ENCODE measurements at regions not wholly inside any gene's neighbourhood (a gene's known extent, or its start where the extent isn't known, plus 50 kb on each side); places are given as distances from the start of the nearest gene placed in this dataset.

DNA sequence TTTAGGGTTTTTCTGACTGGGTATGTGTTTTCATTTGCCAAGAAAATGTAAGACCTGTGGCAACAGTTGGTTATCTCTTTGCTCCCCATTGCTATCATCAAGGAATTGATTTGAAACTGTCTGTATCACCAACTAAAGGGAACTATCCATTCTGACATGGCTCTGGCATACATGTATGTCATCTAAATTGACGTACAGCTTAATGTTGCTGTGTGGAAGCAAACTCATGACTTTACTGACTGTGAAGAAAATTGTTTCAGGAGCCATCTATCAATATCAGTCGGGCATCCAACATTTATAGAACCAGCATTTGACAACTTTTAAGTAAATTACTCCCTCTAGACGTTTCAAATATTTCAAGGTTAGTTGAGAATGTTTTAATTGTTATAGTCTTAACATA lies 555.8 kb upstream of the EPHA7 start:
- Histone ChIP-seq H3K4me3 (no peak overlapping the region), H2AFZ (replicated peaks) (no peak overlapping the region), H3K27ac (no peak overlapping the region), H3K4me1 (peaks cover 8% of the 10 kb centered on the region), H3K36me3 (no peaks in the 10 kb centered on the region), H4K20me1 (ENCODE audit: low read depth) (no peaks in the 10 kb centered on the region), H3K79me2 (ENCODE audit: low read depth) (no peaks in the 10 kb centered on the region), H3K9ac (no peak overlapping the region), H3K9me3 (ENCODE audit: low read depth) (no peaks in the 10 kb centered on the region), H3K27me3 (no peaks in the 10 kb centered on the region), H3F3A (ENCODE audit: low read depth) (no peaks in the 10 kb centered on the region), H3K4me2 (no peak overlapping the region)
- no peaks in the 10 kb centered on the region for H3K4me1 Mint-ChIP-seq
- H3K9me3 Mint-ChIP-seq, result peaks cover 3% of the 10 kb centered on the region
- no peak overlapping the region for H3K27ac Mint-ChIP-seq
- H3K36me3 Mint-ChIP-seq, result peaks cover 2% of the 10 kb centered on the region
- TF ChIP-seq EZH2 (IDR thresholded peaks at IDR 0.05) (no peak), EZH2phosphoT487 (IDR thresholded peaks at IDR 0.05) (no peak)
- H3K27me3 Mint-ChIP-seq (ENCODE audit: insufficient read depth, low read depth), result no peaks in the 10 kb centered on the region
- DNase-seq (ENCODE audit: low spot score), result no peak
- H3K4me3 Mint-ChIP-seq, result no peak overlapping the region

DNA sequence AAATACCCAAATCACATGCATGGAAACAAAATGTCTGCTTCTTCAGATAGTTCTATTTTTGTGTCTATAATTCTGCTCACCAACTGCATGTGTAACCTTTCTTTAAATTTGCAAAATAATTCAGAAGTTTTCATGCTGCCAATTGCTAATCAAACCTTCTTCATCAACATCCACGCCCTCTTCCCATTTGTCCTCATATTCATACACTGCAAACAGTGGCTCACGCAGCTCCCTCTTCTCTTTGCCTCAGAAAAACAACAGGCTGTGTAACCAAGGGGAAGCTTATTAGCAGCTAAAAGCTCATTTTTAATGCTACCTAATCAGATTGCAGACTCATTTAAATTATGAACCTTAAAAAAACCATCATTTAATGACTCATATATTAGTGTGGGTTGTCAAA lies 555.0 kb upstream of the EPHA7 start:
- peaks cover 3% of the 10 kb centered on the region for H3K9me3 Mint-ChIP-seq
- H3K4me3 Mint-ChIP-seq, result no peak overlapping the region
- no peak for DNase-seq (ENCODE audit: low spot score)
- Histone ChIP-seq H3K79me2 (ENCODE audit: low read depth) (no peaks in the 10 kb centered on the region), H3K36me3 (no peaks in the 10 kb centered on the region), H3K4me1 (peaks cover 9% of the 10 kb centered on the region), H3K27me3 (no peaks in the 10 kb centered on the region), H3F3A (ENCODE audit: low read depth) (no peaks in the 10 kb centered on the region), H3K9me3 (ENCODE audit: low read depth) (no peaks in the 10 kb centered on the region), H2AFZ (replicated peaks) (no peak overlapping the region), H3K9ac (no peak overlapping the region), H4K20me1 (ENCODE audit: low read depth) (no peaks in the 10 kb centered on the region), H3K4me2 (no peak overlapping the region), H3K4me3 (no peak overlapping the region), H3K27ac (no peak overlapping the region)
- no peak overlapping the region for H3K27ac Mint-ChIP-seq
- peaks cover 2% of the 10 kb centered on the region for H3K36me3 Mint-ChIP-seq
- H3K27me3 Mint-ChIP-seq (ENCODE audit: insufficient read depth, low read depth), result no peaks in the 10 kb centered on the region
- TF ChIP-seq CTCF (IDR thresholded peaks at IDR 0.05) (no peak), EZH2 (IDR thresholded peaks at IDR 0.05) (no peak)
- H3K4me1 Mint-ChIP-seq, result no peaks in the 10 kb centered on the region

GRCh38 chr6:93972791-93973190 lies 553.4 kb upstream of the EPHA7 start:
- H3K4me3 ChIP-seq, result no peak overlapping the region
- H3K36me3 ChIP-seq, result no peaks in the 10 kb centered on the region
- H3K4me2 ChIP-seq, result no peak overlapping the region
- no peak overlapping the region for H2AFZ ChIP-seq (replicated peaks)
- H3K4me1 Mint-ChIP-seq, result no peaks in the 10 kb centered on the region
- no peak overlapping the region for H3K9ac ChIP-seq
- H3K4me3 Mint-ChIP-seq, result no peak overlapping the region
- TF ChIP-seq EZH2phosphoT487 (IDR thresholded peaks at IDR 0.05), result no peak
- TF ChIP-seq CTCF (IDR thresholded peaks at IDR 0.05), result no peak
- no peak for TF ChIP-seq EZH2 (IDR thresholded peaks at IDR 0.05)
- H3K9me3 Mint-ChIP-seq, result peaks cover 3% of the 10 kb centered on the region
- peaks cover 15% of the 10 kb centered on the region for H3K4me1 ChIP-seq
- no peak overlapping the region for H3K27ac Mint-ChIP-seq
- no peak overlapping the region for H3K27ac ChIP-seq
- H3K36me3 Mint-ChIP-seq, result peaks cover 2% of the 10 kb centered on the region
- H3K79me2 ChIP-seq (ENCODE audit: low read depth), result no peaks in the 10 kb centered on the region
- H3K9me3 ChIP-seq (ENCODE audit: low read depth), result no peaks in the 10 kb centered on the region
- H3F3A ChIP-seq (ENCODE audit: low read depth), result no peaks in the 10 kb centered on the region
- H3K27me3 ChIP-seq, result no peaks in the 10 kb centered on the region
- DNase-seq (ENCODE audit: low spot score), result no peak
- no peaks in the 10 kb centered on the region for H3K27me3 Mint-ChIP-seq (ENCODE audit: insufficient read depth, low read depth)
- H4K20me1 ChIP-seq (ENCODE audit: low read depth), result no peaks in the 10 kb centered on the region

DNA sequence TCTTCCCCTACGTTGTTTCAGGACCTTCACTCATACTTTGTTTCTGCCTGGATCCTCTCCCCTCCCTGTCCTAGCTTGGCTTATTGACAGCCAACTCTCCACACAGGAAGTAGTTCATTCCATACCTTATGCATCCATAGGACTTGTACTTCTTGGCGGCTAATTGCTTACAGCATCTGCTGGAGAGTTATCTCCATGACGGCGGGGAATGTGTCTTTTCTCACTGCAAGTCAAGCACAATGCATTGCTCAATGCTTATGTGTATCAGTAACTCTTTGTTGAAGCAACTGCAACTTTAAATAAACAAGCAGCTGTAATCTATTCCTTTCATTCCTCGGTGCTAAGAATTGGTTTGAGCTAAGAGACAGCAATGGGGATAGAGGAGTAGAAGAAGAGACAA lies 551.3 kb upstream of the EPHA7 start:
- no peaks in the 10 kb centered on the region for H4K20me1 ChIP-seq (ENCODE audit: low read depth)
- Mint-ChIP-seq H3K27me3 (ENCODE audit: insufficient read depth, low read depth) (no peaks in the 10 kb centered on the region), H3K36me3 (peaks cover 2% of the 10 kb centered on the region), H3K27ac (no peak overlapping the region), H3K9me3 (peaks cover 3% of the 10 kb centered on the region), H3K4me3 (no peak overlapping the region), H3K4me1 (no peaks in the 10 kb centered on the region)
- H3K4me3 ChIP-seq, result no peak overlapping the region
- no peaks in the 10 kb centered on the region for H3F3A ChIP-seq (ENCODE audit: low read depth)
- no peak for TF ChIP-seq EZH2 (IDR thresholded peaks at IDR 0.05)
- no peak for TF ChIP-seq CTCF (IDR thresholded peaks at IDR 0.05)
- no peak for TF ChIP-seq EZH2phosphoT487 (IDR thresholded peaks at IDR 0.05)
- H3K79me2 ChIP-seq (ENCODE audit: low read depth), result no peaks in the 10 kb centered on the region
- peak; percentile 33 for DNase-seq (ENCODE audit: low spot score)
- H3K9me3 ChIP-seq (ENCODE audit: low read depth), result no peaks in the 10 kb centered on the region
- no peak overlapping the region for H3K9ac ChIP-seq
- H3K36me3 ChIP-seq, result no peaks in the 10 kb centered on the region
- peak overlapping the region; percentile 19 for H2AFZ ChIP-seq (replicated peaks)
- H3K27me3 ChIP-seq, result no peaks in the 10 kb centered on the region
- peaks cover 15% of the 10 kb centered on the region for H3K4me1 ChIP-seq
- no peak overlapping the region for H3K4me2 ChIP-seq
- H3K27ac ChIP-seq, result no peak overlapping the region

Data from neural progenitor cell (in vitro differentiated cells).